ENCODE measurements at regions not wholly inside any gene's neighbourhood (a gene's known extent, or its start where the extent isn't known, plus 50 kb on each side); places are given as distances from the start of the nearest gene placed in this dataset.

DNA sequence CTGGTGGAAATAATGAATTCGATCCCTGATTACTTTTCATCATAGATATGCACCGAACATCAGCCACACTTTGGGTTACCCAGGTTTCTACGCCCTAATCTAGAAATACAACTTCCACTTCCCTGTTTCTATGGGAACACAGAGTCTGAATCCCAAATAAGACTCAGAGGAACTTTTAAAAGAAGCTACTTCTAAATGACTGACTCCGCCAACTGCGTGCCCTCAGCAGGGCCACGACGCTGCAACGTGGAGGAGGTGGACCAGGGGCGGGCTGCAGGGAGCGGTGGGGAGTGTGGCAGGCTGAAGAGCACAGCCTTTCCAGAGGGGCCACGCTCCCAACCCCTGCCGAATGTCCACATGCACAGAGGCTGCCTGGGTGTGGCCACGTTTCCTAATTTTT lies 304.0 kb downstream of the SHANK2 start:
- Histone ChIP-seq H3K9me3 (peaks cover under 1% of the 10 kb centered on the region), H3K4me1 (ENCODE audit: low read depth) (no peaks in the 10 kb centered on the region), H3K4me3 (no peak overlapping the region), H3K36me3 (ENCODE audit: low read depth) (no peaks in the 10 kb centered on the region)
- ATAC-seq (no peak), DNase-seq (no peak)
- intact Hi-C loops (cut with DNase I, micrococcal nuclease), result no loop called here
- TF ChIP-seq, protein P1, sequence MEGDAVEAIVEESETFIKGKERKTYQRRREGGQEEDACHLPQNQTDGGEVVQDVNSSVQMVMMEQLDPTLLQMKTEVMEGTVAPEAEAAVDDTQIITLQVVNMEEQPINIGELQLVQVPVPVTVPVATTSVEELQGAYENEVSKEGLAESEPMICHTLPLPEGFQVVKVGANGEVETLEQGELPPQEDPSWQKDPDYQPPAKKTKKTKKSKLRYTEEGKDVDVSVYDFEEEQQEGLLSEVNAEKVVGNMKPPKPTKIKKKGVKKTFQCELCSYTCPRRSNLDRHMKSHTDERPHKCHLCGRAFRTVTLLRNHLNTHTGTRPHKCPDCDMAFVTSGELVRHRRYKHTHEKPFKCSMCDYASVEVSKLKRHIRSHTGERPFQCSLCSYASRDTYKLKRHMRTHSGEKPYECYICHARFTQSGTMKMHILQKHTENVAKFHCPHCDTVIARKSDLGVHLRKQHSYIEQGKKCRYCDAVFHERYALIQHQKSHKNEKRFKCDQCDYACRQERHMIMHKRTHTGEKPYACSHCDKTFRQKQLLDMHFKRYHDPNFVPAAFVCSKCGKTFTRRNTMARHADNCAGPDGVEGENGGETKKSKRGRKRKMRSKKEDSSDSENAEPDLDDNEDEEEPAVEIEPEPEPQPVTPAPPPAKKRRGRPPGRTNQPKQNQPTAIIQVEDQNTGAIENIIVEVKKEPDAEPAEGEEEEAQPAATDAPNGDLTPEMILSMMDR (IDR thresholded peaks at IDR 0.05), result no peak

DNA sequence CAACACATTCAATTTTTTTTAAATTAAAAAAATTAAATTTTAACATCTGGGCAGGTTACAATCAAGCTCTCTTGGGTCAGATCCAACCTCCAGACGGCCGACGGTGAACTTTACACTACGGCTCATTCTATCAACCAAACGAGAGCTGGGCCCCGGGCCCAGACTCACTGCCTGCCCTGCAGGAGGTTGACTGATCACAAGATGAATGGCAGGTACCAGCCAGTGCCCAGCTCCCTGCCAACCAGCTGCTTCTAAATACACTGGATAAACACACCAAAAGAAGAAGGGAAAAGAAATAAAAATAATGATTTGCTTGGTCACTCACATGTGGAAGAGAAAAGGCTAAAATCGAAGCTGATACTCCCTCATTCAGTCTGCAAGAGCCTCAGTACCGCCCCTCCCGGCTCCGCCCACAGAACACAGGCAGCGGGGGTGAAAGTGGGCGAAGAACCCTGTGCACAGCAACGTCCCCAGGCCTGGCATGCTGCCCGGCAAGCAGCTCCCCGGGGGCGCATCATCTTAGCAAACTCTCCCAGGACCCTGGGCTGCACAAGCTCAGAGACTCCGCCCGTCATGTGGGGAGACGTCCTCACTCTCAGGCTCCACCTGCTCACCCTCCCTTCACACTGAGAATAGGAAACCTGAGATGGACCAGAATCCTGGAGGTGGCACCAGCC lies 303.4 kb downstream of the SHANK2 start:
- ATAC-seq (no peak), DNase-seq (no peak)
- intact Hi-C loops (cut with DNase I, micrococcal nuclease), result no loop called here
- Histone ChIP-seq H3K9me3 (no peaks in the 10 kb centered on the region), H3K4me1 (ENCODE audit: low read depth) (no peaks in the 10 kb centered on the region), H3K4me3 (no peak overlapping the region), H3K36me3 (ENCODE audit: low read depth) (no peaks in the 10 kb centered on the region)
- TF ChIP-seq, protein P1 (IDR thresholded peaks at IDR 0.05), result no peak

DNA sequence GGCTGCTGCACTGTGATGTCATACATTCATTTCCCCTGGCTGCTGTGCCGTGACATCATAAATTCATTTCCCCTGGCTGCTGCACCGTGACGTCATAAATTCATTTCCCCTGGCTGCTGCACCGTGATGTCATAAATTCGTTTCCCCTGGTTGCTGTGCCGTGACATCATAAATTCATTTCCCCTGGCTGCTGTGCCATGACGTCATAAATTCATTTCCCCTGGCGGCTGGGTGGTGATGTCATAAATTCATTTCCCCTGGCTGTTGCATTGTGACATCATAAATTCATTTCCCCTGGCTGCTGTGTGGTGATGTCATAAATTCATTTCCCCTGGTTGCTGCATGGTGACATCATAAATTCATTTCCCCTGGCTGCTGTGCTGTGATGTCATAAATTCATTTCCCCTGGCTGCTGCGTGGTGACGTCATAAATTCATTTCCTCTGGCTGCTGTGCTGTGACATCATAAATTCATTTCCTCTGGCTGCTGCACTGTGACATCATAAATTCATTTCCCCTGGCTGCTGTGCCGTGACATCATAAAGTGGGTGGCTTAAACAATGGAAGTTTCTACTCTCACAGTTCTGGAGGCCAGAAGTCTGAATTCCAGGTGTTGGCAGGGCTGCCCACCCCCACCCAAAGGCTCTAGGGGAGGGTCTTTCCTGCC lies 301.1 kb downstream of the SHANK2 start:
- TF ChIP-seq, protein P1 (IDR thresholded peaks at IDR 0.05), result no peak
- Histone ChIP-seq H3K4me1 (ENCODE audit: low read depth) (no peaks in the 10 kb centered on the region), H3K36me3 (ENCODE audit: low read depth) (no peaks in the 10 kb centered on the region), H3K9me3 (no peaks in the 10 kb centered on the region), H3K4me3 (no peak overlapping the region)
- ATAC-seq (no peak), DNase-seq (no peak)
- intact Hi-C loops (cut with DNase I, micrococcal nuclease), result no loop called here

DNA sequence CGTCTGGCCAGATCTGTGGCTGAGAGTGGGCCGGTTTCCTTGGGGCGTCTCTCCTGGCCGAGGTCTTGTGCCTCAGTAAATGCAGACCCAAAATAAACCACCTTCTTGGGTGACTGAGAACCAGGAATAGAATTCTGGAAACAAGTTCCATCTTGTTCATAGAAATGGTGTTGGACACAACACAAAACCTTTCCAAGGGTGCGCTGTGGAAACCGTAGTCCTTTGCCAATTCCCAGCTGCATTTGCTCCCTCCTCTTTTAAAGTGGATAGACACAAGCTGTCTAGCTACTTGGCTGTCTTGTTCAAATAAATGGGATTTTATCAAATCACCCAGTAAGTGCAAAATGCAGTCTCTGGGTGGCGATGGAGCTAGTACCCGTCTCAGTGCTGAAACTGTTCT lies 300.2 kb downstream of the SHANK2 start:
- Histone ChIP-seq H3K4me1 (ENCODE audit: low read depth) (no peaks in the 10 kb centered on the region), H3K4me3 (no peak overlapping the region), H3K36me3 (ENCODE audit: low read depth) (no peaks in the 10 kb centered on the region), H3K9me3 (no peaks in the 10 kb centered on the region)
- DNase-seq (no peak), ATAC-seq (no peak)
- TF ChIP-seq, protein P1 (IDR thresholded peaks at IDR 0.05), result no peak
- intact Hi-C loops (cut with DNase I, micrococcal nuclease), result no loop called here

DNA sequence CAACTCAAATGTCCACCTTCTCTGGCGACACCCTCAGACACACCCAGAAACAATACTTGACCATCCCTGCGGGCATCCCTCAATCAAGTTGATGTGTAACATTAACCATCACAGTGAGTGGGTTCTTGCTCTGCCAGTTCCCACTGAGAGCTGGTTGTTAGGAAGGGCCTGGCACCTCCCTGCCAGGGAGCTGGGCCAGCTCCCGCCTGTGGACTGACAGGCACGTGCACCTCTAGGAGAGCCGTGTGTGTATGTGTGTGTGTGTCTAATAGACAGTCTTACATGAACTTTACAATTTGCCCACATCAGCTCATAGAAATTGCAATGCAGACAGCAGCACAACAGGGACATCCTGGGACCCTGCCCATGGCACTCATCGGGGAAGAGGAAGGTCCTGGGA lies 298.7 kb downstream of the SHANK2 start:
- no peak overlapping the region for H3K4me3 ChIP-seq
- no peaks in the 10 kb centered on the region for H3K9me3 ChIP-seq
- H3K4me1 ChIP-seq (ENCODE audit: low read depth), result no peaks in the 10 kb centered on the region
- TF ChIP-seq, protein P1 (IDR thresholded peaks at IDR 0.05), result no peak
- DNase-seq, result no peak
- intact Hi-C loops (cut with DNase I, micrococcal nuclease), result no loop called here
- no peaks in the 10 kb centered on the region for H3K36me3 ChIP-seq (ENCODE audit: low read depth)
- no peak for ATAC-seq

All from mucosa of descending colon (tissue), 3 donors.